Retinal pigment epithelial cell (primary cell): ENCODE measurements at regions not wholly inside any gene's neighbourhood (a gene's known extent, or its start where the extent isn't known, plus 50 kb on each side); places are given as distances from the start of the nearest gene placed in this dataset.

Experiments
- DNase-seq: peaks from one replicate; pipeline ENCODE4 v3.0.0-alpha.2; 2010; ENCODE audit warnings: low read depth
- H3K4me3 ChIP-seq: 2 replicates; pipeline ENCODE4 v1.5.1; 2011; ENCODE audit warnings: mild to moderate bottlenecking, low read length, control low read depth, moderate library complexity
- TF ChIP-seq, protein P1 (sequence below): conservative IDR thresholded peaks from 2 replicates; pipeline ENCODE4 v1.5.1; 2011; ENCODE audit warnings: low read depth, low read length, control low read depth, inconsistent platforms

DNA sequence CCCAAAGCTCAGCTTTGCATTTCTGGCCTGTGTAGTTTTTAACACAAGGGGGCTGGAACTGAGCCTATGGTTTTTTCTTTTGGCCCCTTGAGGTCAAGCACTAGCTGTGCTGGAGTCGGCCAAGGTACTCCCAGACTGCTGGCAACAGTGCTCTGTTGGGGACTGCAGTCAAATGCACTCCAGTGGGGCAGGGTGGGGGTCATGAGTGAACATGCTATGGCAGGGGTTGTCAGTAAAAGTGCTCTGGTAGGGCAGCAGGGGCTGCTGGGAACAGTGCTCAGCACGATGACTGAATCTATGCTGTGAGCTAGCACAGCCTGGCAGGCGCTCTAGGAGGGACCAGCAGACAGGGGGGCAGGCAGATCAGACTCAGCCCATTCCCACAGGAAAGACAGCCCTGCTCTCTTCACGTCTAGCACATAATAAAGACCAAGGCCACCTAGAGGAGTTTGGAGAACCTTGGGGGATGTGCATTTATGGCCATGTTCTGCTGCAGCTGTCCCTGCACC lies 55.0 kb upstream of the CERS6 start:
- TF ChIP-seq, protein P1, sequence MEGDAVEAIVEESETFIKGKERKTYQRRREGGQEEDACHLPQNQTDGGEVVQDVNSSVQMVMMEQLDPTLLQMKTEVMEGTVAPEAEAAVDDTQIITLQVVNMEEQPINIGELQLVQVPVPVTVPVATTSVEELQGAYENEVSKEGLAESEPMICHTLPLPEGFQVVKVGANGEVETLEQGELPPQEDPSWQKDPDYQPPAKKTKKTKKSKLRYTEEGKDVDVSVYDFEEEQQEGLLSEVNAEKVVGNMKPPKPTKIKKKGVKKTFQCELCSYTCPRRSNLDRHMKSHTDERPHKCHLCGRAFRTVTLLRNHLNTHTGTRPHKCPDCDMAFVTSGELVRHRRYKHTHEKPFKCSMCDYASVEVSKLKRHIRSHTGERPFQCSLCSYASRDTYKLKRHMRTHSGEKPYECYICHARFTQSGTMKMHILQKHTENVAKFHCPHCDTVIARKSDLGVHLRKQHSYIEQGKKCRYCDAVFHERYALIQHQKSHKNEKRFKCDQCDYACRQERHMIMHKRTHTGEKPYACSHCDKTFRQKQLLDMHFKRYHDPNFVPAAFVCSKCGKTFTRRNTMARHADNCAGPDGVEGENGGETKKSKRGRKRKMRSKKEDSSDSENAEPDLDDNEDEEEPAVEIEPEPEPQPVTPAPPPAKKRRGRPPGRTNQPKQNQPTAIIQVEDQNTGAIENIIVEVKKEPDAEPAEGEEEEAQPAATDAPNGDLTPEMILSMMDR, result no peak
- DNase-seq, result no peak
- H3K4me3 ChIP-seq, result no peak overlapping the region

DNA sequence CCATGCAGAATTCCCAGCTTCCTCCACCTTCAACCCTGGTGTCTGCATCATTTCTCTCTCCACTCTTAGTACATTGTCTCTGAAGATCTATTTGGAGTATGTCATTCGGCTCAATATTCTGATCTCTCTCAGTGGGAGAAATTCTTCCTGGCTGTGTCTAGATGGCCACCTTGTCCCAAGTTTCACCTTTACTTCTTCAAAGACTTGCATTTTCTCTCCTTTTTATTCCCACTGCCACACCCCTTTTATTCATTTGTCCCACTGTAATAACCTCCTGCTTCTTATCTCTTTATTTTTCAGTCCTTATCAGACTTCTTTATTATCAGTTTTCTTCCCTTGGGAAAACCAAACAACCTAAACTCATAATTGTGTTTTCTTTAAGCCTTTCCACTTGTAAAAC lies 54.3 kb upstream of the CERS6 start:
- H3K4me3 ChIP-seq, result no peak overlapping the region
- TF ChIP-seq, protein P1, result no peak
- DNase-seq, result no peak

DNA sequence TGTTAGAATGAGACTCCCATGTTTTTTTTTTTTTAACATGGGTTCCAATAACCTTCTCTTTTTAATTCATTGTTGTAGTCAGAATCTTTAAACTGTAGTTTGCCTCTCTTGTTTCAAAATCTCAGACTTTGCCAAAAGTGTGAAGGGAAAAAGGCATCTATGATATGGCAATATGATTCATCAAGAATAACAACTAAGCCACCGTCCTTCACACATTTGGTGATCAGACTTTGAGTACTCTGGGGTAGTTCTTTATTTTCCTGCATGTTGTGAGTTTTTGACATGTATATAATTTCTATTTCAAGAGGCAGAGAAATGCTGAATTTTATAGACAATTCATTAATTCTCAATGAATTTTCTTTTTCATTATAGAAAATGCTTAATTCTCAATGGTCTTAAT lies 53.5 kb upstream of the CERS6 start:
- TF ChIP-seq, protein P1, result no peak
- H3K4me3 ChIP-seq, result no peak overlapping the region
- DNase-seq, result no peak

GRCh38 chr2:168403736-168404135 lies 52.3 kb upstream of the CERS6 start:
- TF ChIP-seq, protein P1, result no peak
- H3K4me3 ChIP-seq, result no peak overlapping the region
- DNase-seq, result no peak

DNA sequence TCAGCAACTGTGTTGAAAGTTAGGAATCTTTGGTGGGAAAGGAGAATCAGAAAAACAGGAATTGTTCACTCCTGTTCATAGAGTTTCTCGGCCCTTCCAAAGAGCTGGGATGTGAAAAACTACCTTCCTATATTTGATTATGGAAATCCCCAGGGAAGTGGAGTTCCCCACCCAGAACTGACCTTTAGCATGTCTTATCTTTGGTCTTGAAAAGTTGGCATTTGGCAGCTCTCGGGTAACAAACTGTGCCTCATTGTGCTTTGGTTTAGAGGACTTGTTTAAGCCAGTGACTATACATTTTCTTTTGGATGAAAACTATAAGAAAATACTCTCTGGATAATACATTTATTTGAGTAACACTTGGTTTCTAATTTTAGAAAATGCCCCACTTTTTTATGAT lies 51.3 kb upstream of the CERS6 start:
- no peak for DNase-seq
- TF ChIP-seq, protein P1, result no peak
- H3K4me3 ChIP-seq, result no peak overlapping the region
